GM23338 (cell line): ENCODE measurements at regions not wholly inside any gene's neighbourhood (a gene's known extent, or its start where the extent isn't known, plus 50 kb on each side); places are given as distances from the start of the nearest gene placed in this dataset.

Source experiments
- CREB1 ChIP-seq: fragments of 250-450 bp; sonication (Bioruptor Pico); IDR thresholded peaks from 2 replicates; pipeline ENCODE4 v1.5.0; 2020; ENCODE audit warnings: low read depth, mild to moderate bottlenecking, moderate library complexity
- EZH2 ChIP-seq: fragments of 200-600 bp; sonication (generic); IDR thresholded peaks from one replicate; pipeline ENCODE4 v1.8.0; 2017; ENCODE audit warnings: antibody characterized with exemption, mild to moderate bottlenecking, low read depth; ENCODE audit not compliant: unreplicated experiment
- EZH2phosphoT487 ChIP-seq: fragments of 200-600 bp; sonication (generic); IDR thresholded peaks from one replicate; pipeline ENCODE4 v1.8.1; 2018; ENCODE audit warnings: antibody characterized with exemption; ENCODE audit not compliant: unreplicated experiment
- JUNB ChIP-seq: IDR thresholded peaks from one replicate; pipeline ENCODE4 v1.6.1; 2016; ENCODE audit warnings: antibody characterized with exemption; ENCODE audit not compliant: unreplicated experiment
- NANOG ChIP-seq: IDR thresholded peaks from 2 replicates; pipeline ENCODE4 v1.6.1; 2016; ENCODE audit warnings: antibody characterized with exemption, borderline replicate concordance
- POLR2AphosphoS5 ChIP-seq: IDR thresholded peaks from 2 replicates; pipeline ENCODE4 v1.6.1; 2016; ENCODE audit warnings: antibody characterized with exemption, low read depth
- STAT1 ChIP-seq: IDR thresholded peaks from one replicate; pipeline ENCODE4 v1.6.1; 2016; ENCODE audit warnings: antibody characterized with exemption; ENCODE audit not compliant: unreplicated experiment
- ZNF331 ChIP-seq: fragments of 250-450 bp; sonication (Bioruptor Pico); IDR thresholded peaks from 2 replicates; pipeline ENCODE4 v1.5.0; 2020; ENCODE audit warnings: low read depth, mild to moderate bottlenecking, moderate library complexity
- TF ChIP-seq, protein P1 (sequence below): IDR thresholded peaks from one replicate; pipeline ENCODE4 v1.6.1; 2018; ENCODE audit warnings: antibody characterized with exemption; ENCODE audit not compliant: unreplicated experiment
- TF ChIP-seq, protein P2 (sequence below), 2 experiments: fragments of 200-600 bp in 1 of 2; sonication (generic) in 1 of 2; conservative IDR thresholded peaks; 2 replicates each; pipeline versions ENCODE4 v1.5.1 to v1.6.1; 2016 to 2017; ENCODE audit warnings: antibody characterized with exemption in 2 of 2, low read depth in 2 of 2, mild to moderate bottlenecking in 2 of 2, moderate library complexity in 1 of 2

DNA sequence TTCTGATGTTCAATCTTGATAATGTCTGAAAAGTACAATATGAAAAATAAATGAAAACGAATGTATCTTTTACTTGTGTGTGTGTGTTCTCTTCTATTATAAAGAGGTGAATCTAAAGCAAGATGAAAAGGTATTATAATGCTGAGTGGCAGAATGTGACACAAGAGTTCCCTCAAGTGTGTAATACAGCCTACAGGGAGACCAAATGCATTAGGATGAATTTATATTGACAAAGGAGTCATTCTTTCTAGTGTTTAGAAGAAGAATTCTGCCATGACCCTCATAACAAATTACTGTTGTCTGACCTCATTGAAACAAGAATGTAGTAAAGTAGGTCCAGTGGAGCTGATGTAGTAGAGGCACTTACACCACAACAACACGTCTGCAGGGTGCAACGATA lies 1119.0 kb upstream of the CDH10 start:
- TF ChIP-seq, protein P1, sequence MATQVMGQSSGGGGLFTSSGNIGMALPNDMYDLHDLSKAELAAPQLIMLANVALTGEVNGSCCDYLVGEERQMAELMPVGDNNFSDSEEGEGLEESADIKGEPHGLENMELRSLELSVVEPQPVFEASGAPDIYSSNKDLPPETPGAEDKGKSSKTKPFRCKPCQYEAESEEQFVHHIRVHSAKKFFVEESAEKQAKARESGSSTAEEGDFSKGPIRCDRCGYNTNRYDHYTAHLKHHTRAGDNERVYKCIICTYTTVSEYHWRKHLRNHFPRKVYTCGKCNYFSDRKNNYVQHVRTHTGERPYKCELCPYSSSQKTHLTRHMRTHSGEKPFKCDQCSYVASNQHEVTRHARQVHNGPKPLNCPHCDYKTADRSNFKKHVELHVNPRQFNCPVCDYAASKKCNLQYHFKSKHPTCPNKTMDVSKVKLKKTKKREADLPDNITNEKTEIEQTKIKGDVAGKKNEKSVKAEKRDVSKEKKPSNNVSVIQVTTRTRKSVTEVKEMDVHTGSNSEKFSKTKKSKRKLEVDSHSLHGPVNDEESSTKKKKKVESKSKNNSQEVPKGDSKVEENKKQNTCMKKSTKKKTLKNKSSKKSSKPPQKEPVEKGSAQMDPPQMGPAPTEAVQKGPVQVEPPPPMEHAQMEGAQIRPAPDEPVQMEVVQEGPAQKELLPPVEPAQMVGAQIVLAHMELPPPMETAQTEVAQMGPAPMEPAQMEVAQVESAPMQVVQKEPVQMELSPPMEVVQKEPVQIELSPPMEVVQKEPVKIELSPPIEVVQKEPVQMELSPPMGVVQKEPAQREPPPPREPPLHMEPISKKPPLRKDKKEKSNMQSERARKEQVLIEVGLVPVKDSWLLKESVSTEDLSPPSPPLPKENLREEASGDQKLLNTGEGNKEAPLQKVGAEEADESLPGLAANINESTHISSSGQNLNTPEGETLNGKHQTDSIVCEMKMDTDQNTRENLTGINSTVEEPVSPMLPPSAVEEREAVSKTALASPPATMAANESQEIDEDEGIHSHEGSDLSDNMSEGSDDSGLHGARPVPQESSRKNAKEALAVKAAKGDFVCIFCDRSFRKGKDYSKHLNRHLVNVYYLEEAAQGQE, result no peak
- TF ChIP-seq, protein P2, sequence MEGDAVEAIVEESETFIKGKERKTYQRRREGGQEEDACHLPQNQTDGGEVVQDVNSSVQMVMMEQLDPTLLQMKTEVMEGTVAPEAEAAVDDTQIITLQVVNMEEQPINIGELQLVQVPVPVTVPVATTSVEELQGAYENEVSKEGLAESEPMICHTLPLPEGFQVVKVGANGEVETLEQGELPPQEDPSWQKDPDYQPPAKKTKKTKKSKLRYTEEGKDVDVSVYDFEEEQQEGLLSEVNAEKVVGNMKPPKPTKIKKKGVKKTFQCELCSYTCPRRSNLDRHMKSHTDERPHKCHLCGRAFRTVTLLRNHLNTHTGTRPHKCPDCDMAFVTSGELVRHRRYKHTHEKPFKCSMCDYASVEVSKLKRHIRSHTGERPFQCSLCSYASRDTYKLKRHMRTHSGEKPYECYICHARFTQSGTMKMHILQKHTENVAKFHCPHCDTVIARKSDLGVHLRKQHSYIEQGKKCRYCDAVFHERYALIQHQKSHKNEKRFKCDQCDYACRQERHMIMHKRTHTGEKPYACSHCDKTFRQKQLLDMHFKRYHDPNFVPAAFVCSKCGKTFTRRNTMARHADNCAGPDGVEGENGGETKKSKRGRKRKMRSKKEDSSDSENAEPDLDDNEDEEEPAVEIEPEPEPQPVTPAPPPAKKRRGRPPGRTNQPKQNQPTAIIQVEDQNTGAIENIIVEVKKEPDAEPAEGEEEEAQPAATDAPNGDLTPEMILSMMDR (conservative IDR thresholded peaks at IDR 0.05; ENCODE audit: low read depth in 2 of 2), result no peak
- TF ChIP-seq POLR2AphosphoS5 (no peak), EZH2 (no peak), JUNB (no peak), CREB1 (CRISPR knock-in tag) (no peak), NANOG (no peak), EZH2phosphoT487 (no peak), STAT1 (no peak), ZNF331 (CRISPR knock-in tag) (no peak)
